ENCODE measurements at regions not wholly inside any gene's neighbourhood (a gene's known extent, or its start where the extent isn't known, plus 50 kb on each side); places are given as distances from the start of the nearest gene placed in this dataset.
A peak's percentile ranks its signal among the peaks of the same experiment; 100 is the strongest.
"Not testable (repeated sequence)": the region's sequence is repeated elsewhere in the genome, so short reads cannot be mapped to it uniquely, and the experiment has no call there.

GRCh38 chr4:181004056-181004455 is 1239.1 kb upstream of the TENM3 start:
- no peak for FAIRE-seq
- TF ChIP-seq POLR2A (IDR thresholded peaks at IDR 0.05; ENCODE audit: low read depth, low read length): no peak
- DNase-seq (ENCODE audit: insufficient read length, low spot score): no peak

DNA sequence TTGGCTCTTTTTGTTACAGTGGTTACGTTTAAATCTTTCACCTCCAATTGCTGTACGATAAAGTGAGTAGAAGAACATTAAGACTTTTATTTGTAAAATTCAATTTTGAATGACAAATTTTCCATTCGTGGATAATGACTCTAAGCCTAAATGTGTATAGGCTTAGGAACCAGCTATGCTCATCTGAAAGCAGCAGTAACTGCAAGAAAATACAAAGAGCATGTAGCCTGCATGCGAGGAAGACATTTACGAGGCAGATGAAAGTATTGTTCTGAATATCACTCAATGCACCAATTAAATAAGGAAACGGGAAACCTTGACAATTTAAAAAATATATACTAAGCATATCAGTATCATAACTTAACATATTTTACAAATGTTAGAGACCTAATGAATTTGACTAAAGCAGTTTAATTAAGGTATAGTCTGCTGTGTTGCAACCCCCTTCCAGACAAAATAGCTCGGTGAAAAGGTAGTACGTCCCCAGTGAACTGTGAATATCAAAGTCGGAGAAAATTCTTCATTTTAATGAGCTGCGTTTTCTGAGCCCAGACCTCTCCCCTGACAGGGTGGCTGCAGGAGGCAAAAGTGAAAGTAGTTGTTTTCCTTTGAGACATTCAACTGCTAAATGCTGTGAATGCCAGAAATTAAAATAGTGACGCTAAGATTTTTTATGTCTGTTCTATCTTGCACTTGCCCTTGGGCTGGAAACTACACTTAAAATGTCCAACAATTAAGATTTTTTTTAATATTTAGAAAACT is 1236.5 kb upstream of the TENM3 start:
- DNase-seq (ENCODE audit: insufficient read length, low spot score) (no peak), FAIRE-seq (no peak)
- TF ChIP-seq POLR2A (IDR thresholded peaks at IDR 0.05; ENCODE audit: low read depth, low read length): no peak

- TF ChIP-seq POLR2A (IDR thresholded peaks at IDR 0.05; ENCODE audit: low read depth, low read length): no peak
- FAIRE-seq (no peak), DNase-seq (ENCODE audit: insufficient read length, low spot score) (no peak)
Measured at GRCh38 chr4:181007751-181008150, 1235.5 kb upstream of the TENM3 start.

DNA sequence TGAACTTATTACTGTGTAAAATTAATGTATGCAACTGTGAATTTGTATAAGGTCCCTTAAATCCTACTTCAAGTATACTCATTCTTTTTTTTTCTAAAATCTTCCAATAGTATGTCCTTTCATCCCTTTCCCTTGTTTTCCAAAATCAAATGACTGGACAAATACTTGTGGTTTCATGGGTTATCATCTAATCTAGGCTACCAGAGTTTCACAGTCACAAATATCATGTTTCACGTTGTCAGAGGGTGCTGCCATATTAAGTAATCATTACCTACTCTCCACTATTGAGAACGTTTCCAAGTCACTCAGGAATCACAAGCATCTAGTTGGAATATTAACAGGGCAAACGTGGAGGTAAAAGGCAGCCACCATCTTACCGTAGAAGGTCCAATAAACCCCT is 1235.0 kb upstream of the TENM3 start:
- FAIRE-seq (no peak), DNase-seq (ENCODE audit: insufficient read length, low spot score) (peak; percentile 1)
- no peak for TF ChIP-seq POLR2A (IDR thresholded peaks at IDR 0.05; ENCODE audit: low read depth, low read length)

DNA sequence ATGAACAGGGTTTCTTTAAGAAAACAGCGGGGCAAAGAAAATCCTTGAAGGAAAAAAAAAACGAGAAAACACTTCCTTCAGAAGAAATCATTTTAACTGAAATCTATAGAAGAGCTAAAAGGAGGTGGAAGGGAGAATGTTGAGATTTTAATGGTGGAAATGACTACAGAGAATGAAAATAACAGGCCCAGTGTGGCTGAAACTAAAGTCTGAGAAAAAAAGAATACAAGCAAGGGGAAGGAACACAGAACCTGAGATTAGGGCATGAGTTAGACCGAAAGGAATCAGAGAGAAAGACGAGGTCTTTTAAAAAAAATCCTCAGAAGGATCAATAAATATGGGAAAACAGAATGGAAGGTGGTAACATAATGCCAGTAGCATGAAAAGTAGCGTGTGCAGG is 1230.0 kb upstream of the TENM3 start:
- no peak for TF ChIP-seq POLR2A (IDR thresholded peaks at IDR 0.05; ENCODE audit: low read depth, low read length)
- FAIRE-seq: no peak

DNA sequence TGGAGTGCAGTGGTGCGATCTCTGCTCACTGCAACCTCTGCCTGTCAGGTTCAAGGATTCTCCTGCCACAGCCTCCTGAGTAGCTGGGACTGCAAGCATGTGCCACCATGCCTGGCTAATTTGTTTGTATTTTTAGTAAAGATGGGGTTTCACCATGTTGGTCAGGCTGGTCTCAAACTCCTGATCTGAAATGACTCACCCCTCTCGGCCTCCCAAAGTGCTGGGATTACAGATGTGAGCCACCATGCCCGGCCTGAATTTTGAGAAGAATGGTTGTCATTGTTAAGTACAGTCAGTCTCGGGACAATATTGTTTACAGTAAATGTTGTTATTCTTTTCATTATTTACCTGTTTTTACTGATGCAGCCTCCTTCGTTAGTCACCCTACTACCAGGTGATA is 1226.2 kb upstream of the TENM3 start:
- DNase-seq (ENCODE audit: insufficient read length, low spot score) (no peak), FAIRE-seq (no peak)
- no peak for TF ChIP-seq POLR2A (IDR thresholded peaks at IDR 0.05; ENCODE audit: low read depth, low read length)

More for the DNA sequence above, 1230.0 kb upstream of the TENM3 start:
- DNase-seq (ENCODE audit: insufficient read length, low spot score): no peak

- FAIRE-seq (no peak), DNase-seq (ENCODE audit: insufficient read length, low spot score) (no peak)
- no peak for TF ChIP-seq POLR2A (IDR thresholded peaks at IDR 0.05; ENCODE audit: low read depth, low read length)
Measured at GRCh38 chr4:181018472-181018871, 1224.7 kb upstream of the TENM3 start.

DNA sequence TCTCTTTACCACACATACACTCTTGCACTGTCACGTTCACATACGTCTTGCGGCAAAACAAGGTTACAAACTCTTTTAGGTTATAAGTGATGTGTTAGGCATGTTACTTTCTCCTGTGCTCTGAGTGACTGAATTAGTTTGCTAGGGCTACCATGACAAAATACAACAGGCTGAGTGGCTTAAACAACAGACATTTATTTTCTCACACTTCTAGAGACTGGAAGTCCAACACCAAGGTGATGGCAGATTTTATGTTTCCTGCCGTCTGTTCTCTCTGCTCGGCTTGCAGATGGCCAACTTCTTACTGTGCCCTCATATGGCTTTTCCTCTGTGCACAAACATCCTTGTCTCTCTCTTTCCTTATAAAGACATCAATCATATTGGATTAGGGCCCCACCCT is 1224.3 kb upstream of the TENM3 start:
- FAIRE-seq (no peak), DNase-seq (ENCODE audit: insufficient read length, low spot score) (no peak)
- no peak for TF ChIP-seq POLR2A (IDR thresholded peaks at IDR 0.05; ENCODE audit: low read depth, low read length)

DNA sequence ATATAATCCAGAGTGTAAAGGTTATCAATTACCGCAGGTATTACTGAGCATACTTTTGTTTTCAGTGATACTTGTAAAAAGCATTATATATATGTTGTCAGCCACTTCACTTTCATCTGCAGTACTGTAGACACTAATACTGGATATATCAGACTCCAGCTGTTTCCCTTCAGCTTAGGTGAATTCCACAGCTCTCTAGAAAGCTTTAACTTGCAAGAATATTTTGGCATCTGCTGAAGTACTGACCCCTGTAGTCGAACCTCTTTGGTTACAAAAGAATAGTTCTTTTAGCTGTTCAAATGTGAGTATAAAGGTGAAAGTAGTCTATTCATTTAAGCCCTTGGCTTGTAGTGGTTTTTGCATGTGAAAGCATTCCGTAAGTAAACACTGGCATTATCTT is 1222.7 kb upstream of the TENM3 start:
- TF ChIP-seq POLR2A (IDR thresholded peaks at IDR 0.05; ENCODE audit: low read depth, low read length): no peak
- DNase-seq (ENCODE audit: insufficient read length, low spot score) (no peak), FAIRE-seq (no peak)

DNA sequence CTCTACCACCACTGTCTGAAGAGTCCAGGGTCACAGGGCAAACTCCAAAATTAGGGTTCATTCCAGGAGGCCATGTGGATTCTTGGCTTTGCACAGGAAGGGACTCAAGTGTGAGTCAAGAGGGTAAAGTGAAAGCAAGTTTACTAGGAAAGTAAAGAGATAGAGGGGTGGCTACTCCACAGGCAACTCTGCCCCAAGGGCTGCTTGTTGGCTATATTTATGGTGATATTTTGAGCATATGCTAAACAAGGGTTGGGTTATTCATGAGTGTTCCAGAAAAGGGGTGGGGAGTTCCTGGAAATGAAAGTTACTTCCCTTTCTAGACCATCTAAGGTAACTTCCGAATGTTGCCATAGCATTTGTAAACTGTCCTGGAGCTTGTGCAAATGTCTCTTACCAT is 1222.0 kb upstream of the TENM3 start:
- DNase-seq (ENCODE audit: insufficient read length, low spot score): no peak
- TF ChIP-seq POLR2A (IDR thresholded peaks at IDR 0.05; ENCODE audit: low read depth, low read length): no peak
- FAIRE-seq: no peak

GRCh38 chr4:181030135-181030921 is 1212.9 kb upstream of the TENM3 start:
- not testable (repeated sequence) for DNase-seq (ENCODE audit: insufficient read length, low spot score)
- FAIRE-seq: peak; percentile 91

DNA sequence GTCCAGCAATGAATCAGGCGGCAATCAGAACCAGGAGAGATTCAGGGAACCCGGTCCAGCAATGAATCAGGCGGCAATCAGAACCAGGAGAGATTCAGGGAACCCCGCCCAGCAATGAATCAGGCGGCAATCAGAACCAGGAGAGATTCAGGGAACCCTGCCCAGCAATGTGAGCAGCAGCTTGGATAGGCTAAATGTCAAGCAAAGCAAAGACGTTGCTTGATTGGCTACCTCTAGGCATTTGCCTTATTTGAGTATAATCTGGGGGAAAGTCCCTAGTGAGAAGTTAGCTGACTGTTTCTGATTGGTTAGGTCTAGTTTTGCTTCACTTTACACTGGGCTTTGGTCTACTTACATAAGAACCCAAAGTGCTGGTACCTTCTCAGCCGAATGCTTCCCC is 1212.2 kb upstream of the TENM3 start:
- DNase-seq (ENCODE audit: insufficient read length, low spot score) (peak; percentile 4), FAIRE-seq (no peak)
- no peak for TF ChIP-seq POLR2A (IDR thresholded peaks at IDR 0.05; ENCODE audit: low read depth, low read length)

DNA sequence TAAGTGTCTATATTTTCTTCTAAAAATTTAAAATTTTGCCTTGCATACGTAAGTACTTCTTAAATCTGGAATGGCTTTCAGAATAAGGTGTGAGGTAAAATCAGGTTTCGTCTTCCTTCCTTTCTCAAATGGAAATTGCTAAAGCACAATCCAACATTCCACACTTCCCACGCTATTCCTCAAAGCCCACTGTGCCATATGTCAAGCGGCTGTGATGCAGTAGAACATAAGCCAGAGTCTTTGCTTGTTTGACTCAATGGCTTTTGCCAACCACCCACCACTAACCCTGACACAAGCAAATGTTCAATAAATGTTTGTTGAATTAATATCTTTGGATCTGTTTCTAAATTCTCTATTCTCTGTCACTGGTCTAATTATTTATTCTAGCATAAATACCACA is 1199.7 kb upstream of the TENM3 start:
- TF ChIP-seq POLR2A (IDR thresholded peaks at IDR 0.05; ENCODE audit: low read depth, low read length): no peak
- no peak for DNase-seq (ENCODE audit: insufficient read length, low spot score)
- no peak for FAIRE-seq

- DNase-seq (ENCODE audit: insufficient read length, low spot score) (no peak), FAIRE-seq (no peak)
- no peak for TF ChIP-seq POLR2A (IDR thresholded peaks at IDR 0.05; ENCODE audit: low read depth, low read length)
Measured at GRCh38 chr4:181046809-181047208, 1196.4 kb upstream of the TENM3 start.

- DNase-seq (ENCODE audit: insufficient read length, low spot score): no peak
- FAIRE-seq: no peak
Measured at GRCh38 chr4:181051931-181052330, 1191.3 kb upstream of the TENM3 start.

More at GRCh38 chr4:181051931-181052330, 1191.3 kb upstream of the TENM3 start:
- no peak for TF ChIP-seq POLR2A (IDR thresholded peaks at IDR 0.05; ENCODE audit: low read depth, low read length)
